Stimulated activated CD4-positive, alpha-beta T cell treated with anti-CD3 and anti-CD28 coated beads, Interleukin-12 subunit alpha, Interleukin-12 subunit beta, amount 100 ng/mL, for 48 hours (primary cell): ENCODE measurements at regions not wholly inside any gene's neighbourhood (a gene's known extent, or its start where the extent isn't known, plus 50 kb on each side); places are given as distances from the start of the nearest gene placed in this dataset.

Experiments used
- DNase-seq, 3 donors: peaks; one replicate each; pipeline ENCODE4 v3.0.0-alpha.2; 2020; ENCODE audit warnings: low read depth in 2 of 3, low spot score in 1 of 3

DNA sequence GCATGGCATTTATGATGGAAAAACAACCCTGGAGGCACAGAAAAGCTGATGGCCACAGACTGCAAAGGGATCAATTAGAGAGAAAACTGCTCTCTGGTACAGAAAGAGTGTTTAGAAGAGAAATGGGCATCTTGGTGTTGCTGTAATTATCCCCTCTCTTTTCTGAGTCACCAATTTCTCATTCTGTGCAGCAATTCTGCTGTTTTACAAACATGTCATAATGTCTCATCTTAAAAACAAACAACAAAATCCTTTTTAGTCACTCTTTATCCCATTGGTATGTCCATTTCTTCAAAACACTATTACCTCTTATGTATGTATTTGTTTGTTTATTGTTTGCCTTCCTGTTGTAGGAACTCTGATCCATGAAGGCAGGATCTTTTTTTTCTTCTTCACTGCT is 73.9 kb upstream of the HK2 start:
- DNase-seq = no peak

DNA sequence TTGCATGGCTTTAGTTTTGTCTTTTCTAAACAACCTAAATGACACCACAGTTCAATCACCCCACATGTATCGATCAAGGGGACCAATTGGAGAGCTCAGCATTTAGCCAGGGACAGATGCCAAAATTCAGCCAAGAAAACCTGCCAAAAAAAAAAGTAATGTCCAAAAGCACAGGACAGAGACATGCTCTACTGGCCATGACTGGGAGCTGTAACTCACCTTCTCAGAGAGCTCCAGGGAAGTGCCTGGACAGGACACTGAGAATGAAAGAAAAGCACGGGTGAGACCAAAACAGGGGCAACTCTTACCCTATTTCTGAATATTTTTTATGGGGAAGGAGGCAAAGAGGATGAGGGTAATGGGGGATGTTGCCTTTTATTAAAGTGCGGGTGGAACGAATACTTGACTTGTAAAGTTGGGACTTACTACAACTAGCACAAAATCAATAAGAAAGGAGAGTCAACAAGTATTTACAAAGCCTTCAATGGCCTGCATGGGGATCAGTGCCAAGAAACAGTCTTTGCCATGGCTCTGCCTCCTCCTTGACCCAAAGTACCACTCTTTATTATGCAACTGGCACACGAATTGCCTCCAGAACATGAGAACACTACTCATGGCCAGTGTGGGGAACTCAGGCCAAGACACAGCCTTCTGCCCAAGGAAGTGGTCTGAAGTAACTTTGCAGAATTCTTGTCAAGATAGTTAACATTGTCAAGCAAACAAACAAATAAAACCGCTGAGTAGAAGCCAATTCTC is 72.9 kb upstream of the HK2 start:
- DNase-seq = no peak

DNA sequence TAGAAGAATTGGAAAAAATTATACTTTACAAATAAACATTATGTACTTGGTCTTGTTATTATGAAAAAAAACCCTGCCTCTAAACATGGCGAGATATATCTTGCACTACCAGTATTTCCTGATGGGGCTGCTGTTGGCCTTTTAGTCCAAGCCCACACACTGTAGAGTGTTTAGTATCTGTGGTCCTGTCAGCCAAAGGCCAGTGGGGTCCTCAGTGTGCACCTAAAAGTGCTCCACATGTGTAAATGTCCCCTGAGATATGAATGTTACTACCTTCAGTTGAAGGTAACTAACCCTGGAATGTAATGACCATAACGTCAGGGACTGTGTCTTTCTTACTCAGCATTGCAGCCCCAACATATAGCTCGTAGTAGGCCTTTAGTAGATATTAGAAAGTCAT is 71.1 kb upstream of the HK2 start:
- no peak for DNase-seq

DNA sequence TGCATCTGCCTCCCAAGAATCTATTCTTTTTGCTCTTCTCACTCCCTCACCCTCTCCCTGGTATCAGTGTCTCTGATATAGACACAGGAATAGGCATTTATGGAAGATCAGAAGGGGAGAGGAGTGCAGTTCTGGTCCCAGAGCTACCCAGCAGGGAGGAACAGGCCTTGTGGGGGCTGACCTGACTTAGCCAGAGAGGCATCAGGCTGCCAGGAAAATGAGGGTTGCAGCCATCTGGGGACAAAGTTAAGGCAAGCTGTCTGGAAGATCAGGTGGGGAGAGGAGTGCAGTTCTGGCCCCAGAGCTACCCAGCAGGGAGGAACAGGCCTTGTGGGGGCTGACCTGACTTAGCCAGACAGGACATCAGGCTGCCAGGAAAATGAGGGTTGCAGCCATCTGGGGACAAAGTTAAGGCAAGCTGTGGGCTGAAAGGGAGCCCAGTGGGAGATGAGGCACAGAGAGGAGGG is 69.9 kb upstream of the HK2 start:
- DNase-seq = no peak

DNA sequence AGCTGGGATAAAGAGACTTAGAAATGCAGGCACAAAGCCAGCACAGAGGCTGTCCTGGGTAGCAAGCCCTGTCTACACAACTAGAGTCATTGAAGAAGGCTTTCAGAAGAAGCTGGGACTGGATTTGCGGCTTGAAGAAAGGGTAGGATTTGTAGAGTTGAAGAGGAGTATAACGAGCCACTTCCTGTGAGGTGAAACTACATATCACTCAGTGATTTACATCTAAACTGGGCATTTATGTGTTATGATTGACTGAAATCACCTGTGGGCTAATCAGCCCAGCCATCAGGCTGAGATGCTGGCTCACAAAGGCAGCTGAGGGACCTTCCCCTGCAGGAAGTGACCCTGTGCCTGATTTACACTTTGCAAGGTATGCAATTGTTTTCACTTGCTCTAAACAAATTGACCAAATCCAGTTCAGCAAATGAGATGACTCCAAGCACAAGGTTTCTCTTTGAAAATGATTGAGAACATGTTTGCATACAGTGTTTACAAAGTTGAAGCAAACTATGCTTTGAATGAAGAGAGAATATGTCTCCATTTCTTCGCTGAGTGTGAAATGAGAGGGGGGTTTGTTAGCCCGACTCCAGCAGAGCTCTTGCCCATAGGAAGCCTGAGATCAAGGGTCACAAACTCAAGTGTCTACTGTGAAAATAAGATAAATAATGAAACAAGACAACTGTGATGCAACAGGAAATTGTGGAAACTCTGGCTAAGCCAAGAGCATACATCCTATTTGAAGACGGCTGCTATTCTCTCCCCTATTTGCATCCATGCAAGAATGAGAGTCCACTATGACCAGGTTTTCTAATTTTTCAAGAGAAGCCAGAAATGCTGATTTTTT is 69.3 kb upstream of the HK2 start:
- DNase-seq = no peak

DNA sequence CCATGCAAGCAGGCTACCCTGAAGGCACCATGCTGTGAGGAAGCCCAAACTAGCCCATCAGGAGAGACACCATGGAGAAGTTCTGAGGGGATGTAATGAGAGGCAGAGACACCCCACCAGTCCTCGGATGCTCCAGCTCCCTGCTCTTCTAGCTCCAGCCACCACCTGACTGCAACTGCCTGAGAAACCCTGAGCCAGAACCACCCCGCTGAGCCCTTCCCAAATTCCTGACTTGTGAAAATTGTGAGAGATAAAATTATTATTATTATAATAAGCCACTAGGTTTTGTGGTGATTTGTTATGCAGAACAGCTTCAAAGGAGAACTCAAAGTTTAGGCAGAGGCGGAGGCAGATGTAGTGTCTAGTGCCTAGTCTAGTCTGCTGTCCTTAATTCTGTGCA is 67.1 kb upstream of the HK2 start:
- DNase-seq = no peak

DNA sequence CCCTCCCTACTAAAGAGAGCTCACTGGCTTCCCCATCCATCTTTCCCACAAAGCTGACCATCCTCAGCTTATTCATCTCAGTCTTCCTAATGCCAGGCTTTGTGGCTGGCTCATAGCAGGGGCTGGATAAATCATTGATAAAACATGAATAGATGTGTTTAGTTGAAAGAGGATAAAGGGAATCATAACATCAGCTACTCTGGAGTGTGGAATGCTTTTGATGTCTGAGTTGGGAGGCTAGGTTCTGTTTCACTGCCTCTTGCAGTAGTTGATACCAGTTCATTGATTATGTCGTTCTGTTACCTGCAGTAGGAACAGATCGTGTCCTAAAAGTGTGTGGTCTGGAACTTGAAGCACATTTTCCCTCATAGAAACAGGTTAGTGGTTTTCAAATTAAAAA is 66.3 kb upstream of the HK2 start:
- no peak for DNase-seq

DNA sequence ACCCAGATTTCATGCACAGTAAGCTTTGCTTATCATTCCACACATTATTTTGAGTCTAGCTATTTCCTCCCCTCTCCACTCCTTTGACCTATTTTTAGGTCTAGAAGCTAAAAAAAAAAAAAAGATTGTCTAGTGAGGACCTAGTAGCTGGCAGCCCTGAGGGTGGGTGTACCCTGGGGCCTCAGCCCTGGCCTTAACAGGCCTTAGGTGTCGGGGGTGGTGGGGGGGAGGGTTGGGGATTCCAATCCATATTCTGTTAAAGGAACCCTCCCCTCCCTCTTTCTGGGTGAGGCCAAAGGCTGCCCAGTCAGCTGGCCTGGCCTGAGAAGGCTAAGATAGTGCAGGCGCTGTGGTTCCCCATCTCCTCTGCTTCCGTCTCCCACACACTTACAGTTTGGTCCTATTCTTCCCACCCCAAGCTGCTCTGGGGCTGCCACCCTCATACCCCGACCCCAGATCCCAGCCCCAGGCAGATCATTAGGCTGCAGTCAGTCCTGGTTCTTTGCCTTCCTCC is 65.5 kb upstream of the HK2 start:
- no peak for DNase-seq

DNA sequence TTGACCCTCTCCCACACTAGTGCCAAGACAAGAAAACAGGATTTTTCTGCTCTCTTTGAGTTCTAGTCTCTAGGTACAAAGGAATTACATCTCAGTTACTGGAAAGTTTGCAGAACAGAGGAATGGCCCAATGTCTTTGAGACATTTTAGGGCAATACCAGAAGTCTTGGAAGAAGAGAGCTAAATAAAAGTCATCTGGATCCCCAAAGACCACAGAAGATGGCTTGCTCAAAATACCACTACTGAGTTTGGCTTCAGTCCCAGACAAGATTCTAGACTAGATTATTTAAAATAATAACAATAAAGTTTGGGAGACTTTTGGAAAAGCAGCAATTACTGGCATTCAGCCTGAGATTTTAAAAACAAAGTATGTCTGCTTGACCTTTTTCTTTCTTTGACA is 61.9 kb upstream of the HK2 start:
- DNase-seq = no peak

DNA sequence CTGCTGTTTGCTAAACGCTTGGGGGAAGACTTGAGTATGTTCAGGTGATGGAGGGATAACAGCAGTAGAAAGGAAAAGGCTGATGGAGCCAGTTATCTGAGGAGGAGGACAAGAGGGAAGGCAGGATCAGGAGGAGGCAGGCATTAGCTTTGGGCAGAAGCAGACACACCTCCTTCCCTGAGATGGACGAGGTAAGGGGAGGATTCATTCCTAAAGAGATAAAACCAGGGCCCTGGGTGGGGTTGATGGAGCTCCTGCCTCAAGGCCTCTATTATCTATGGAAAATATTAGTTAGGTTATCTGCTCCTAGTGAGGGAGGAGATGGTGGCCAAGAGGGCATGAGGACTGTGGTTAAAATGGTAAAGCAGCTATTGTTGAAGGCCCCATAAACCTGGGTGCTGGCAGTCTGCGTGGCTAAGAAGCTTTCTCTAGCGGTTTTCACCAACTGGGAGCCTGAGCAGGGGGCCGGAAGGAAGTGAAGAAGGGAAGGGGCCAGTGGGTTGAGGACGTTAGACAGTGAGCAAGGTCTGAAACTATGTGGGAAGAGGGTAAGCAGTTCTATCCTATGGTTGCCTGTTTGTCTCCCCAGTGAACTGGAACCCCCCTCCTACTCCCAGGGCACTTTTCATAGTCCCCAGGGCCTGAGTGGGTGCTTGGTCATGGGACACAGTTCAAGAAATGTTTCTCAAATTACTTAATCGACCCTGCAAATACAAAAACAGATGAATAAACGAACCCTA is 56.6 kb upstream of the HK2 start:
- no peak for DNase-seq

DNA sequence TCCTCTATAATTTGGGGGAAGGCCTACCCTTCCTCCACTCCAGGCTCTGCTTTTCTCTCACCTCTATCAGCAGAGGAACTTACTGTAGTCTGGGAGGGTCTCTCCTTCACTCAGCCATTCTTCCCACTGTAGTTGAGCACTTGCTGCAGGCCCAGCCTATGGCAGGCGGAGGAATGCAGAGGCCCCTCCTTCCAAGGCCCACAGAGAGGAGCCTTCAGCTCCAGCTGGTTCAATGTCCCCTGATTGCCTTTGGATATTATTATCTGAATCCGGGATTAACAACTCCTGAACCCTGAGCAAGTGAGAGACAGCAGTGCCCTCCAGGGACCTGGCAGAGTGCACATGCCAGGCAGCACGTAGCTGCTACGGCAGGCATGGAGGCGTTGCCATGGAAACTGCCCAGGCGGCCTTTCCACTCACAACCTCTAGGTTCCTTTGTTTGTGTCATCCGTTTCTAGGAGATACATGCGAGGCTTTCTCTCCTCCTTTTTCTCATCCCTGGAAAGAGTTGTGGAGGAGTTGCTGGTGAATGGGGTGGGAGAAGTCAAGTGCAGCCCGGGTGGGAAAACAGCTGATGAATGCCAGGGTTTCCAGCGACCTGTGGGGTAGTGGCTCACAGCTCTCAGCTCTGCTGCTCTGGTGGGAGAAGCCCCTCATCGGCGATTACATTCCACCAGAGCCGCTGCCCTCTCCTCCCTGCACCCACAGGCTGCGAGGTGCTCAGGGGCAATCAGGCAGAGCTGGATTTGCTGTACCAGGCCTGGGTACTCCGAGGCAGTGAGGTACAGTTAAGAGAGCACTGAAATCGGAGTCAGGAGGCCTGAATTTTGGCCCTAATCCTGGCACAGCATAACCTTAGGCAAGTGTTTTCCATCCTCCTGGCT is 55.3 kb upstream of the HK2 start:
- peak in 2 of 3 donors; percentile 2 to 3 for DNase-seq

DNA sequence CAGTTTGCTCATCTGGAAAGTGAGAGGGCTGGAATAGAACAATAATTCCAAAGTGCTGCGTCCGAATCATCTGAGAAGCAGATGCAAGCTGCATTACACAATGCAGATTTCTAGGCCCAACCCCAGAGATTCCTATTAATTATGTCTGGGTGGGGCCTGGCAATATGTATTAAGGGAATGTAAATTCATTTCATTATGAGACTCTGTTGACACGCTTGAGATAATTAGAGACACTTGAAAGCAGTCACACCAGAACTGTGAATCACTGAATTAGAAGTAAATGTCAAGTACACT is 54.7 kb upstream of the HK2 start:
- DNase-seq = no peak

DNA sequence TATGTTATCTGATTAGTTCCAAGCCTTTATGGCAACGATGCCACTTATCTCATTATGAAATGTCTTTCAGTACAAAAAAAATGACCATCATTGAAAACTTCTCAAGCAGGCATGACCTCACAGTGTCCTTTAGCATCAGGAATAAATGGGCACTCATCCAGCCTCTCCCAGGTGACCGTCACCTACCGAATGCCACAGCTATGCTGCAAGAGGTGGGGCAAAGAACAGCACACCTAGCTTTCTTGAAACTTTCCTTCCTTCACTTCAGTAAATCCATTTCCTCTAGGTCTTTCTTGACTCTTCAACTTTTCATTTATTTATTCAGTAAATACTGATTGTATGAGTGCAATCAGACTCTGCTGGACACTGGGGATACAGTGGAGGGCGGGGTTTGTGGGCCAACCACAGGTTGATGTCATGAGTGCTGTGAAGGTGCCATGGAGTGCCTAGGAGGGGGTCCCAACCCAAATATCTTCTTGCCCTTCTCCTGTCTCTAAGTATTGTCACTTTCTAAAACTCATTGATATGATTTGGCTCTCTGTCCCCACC is 54.3 kb upstream of the HK2 start:
- DNase-seq = no peak
